ENCODE measurements at regions not wholly inside any gene's neighbourhood (a gene's known extent, or its start where the extent isn't known, plus 50 kb on each side); places are given as distances from the start of the nearest gene placed in this dataset.

- intact Hi-C loops (cut with micrococcal nuclease), result no loop called here
- CTCF ChIA-PET (ENCODE audit: partially characterized antibody), result no interaction called here
- DNase-seq, result no peak
- no peak overlapping the region for H3K4me3 Mint-ChIP-seq
- H3K36me3 Mint-ChIP-seq, result no peaks in the 10 kb centered on the region
- Histone ChIP-seq H3K36me3 (ENCODE audit: insufficient read depth, low read length) (no peaks in the 10 kb centered on the region), H3K4me1 (ENCODE audit: insufficient read depth, low read length) (no peaks in the 10 kb centered on the region), H3K27me3 (ENCODE audit: insufficient read depth, low read length) (no peaks in the 10 kb centered on the region), H3K4me3 (ENCODE audit: low read length in 2 of 2) (no peak overlapping the region), H3K27ac (ENCODE audit: low read depth, low read length) (no peak overlapping the region), H3K9me3 (ENCODE audit: control insufficient read depth in 1 of 2, low read length in 2 of 2) (no peaks in the 10 kb centered on the region)
- H3K9me3 Mint-ChIP-seq, result peaks cover 0 to 4% (median 1%) of the 10 kb centered on the region in 8 donors
- H3K27ac Mint-ChIP-seq, result no peak overlapping the region
- POLR2A ChIA-PET (ENCODE audit: partially characterized antibody), result no interaction called here
- H3K4me1 Mint-ChIP-seq, result no peaks in the 10 kb centered on the region
- peaks cover 0 to 2% of the 10 kb centered on the region in 2 donors for H3K27me3 Mint-ChIP-seq
Observed at GRCh38 chr18:52216666-52217065, 123.3 kb upstream of the DCC start.

- ChIA-PET POLR2A (ENCODE audit: partially characterized antibody) (no interaction called here), CTCF (ENCODE audit: partially characterized antibody) (no interaction called here)
- Mint-ChIP-seq H3K36me3 (no peaks in the 10 kb centered on the region), H3K4me3 (no peak overlapping the region), H3K27ac (no peak overlapping the region), H3K4me1 (no peaks in the 10 kb centered on the region), H3K9me3 (peaks cover 0 to 4% (median 1%) of the 10 kb centered on the region in 8 donors), H3K27me3 (peaks cover 0 to 2% of the 10 kb centered on the region in 2 donors)
- Histone ChIP-seq H3K36me3 (ENCODE audit: insufficient read depth, low read length) (no peaks in the 10 kb centered on the region), H3K4me1 (ENCODE audit: insufficient read depth, low read length) (no peaks in the 10 kb centered on the region), H3K27ac (ENCODE audit: low read depth, low read length) (no peak overlapping the region), H3K27me3 (ENCODE audit: insufficient read depth, low read length) (no peaks in the 10 kb centered on the region), H3K4me3 (ENCODE audit: low read length in 2 of 2) (no peak overlapping the region), H3K9me3 (ENCODE audit: control insufficient read depth in 1 of 2, low read length in 2 of 2) (no peaks in the 10 kb centered on the region)
- DNase-seq, result no peak
- intact Hi-C loops (cut with micrococcal nuclease), result no loop called here
Observed at GRCh38 chr18:52219102-52219501, 120.9 kb upstream of the DCC start.

- intact Hi-C loops (cut with micrococcal nuclease), result no loop called here
- Mint-ChIP-seq H3K9me3 (peaks cover 0 to 4% (median 1%) of the 10 kb centered on the region in 8 donors), H3K27me3 (peaks cover 0 to 2% of the 10 kb centered on the region in 2 donors), H3K36me3 (no peaks in the 10 kb centered on the region), H3K4me1 (no peaks in the 10 kb centered on the region), H3K27ac (no peak overlapping the region), H3K4me3 (no peak overlapping the region)
- no peaks in the 10 kb centered on the region for H3K4me1 ChIP-seq (ENCODE audit: insufficient read depth, low read length)
- H3K27ac ChIP-seq (ENCODE audit: low read depth, low read length), result no peak overlapping the region
- no peak for DNase-seq
- ChIA-PET CTCF (ENCODE audit: partially characterized antibody) (no interaction called here), POLR2A (ENCODE audit: partially characterized antibody) (no interaction called here)
- H3K27me3 ChIP-seq (ENCODE audit: insufficient read depth, low read length), result no peaks in the 10 kb centered on the region
- H3K36me3 ChIP-seq (ENCODE audit: insufficient read depth, low read length), result no peaks in the 10 kb centered on the region
- H3K4me3 ChIP-seq (ENCODE audit: low read length in 2 of 2), result no peak overlapping the region
- H3K9me3 ChIP-seq (ENCODE audit: control insufficient read depth in 1 of 2, low read length in 2 of 2), result no peaks in the 10 kb centered on the region
Observed at GRCh38 chr18:52220062-52220591, 119.9 kb upstream of the DCC start.

- CTCF ChIA-PET (ENCODE audit: partially characterized antibody), result no interaction called here
- DNase-seq, result no peak
- no peak overlapping the region for H3K27ac ChIP-seq (ENCODE audit: low read depth, low read length)
- intact Hi-C loops (cut with micrococcal nuclease), result no loop called here
- Mint-ChIP-seq H3K27ac (no peak overlapping the region), H3K36me3 (no peaks in the 10 kb centered on the region), H3K4me3 (no peak overlapping the region), H3K4me1 (no peaks in the 10 kb centered on the region), H3K9me3 (peaks cover 0 to 4% (median 2%) of the 10 kb centered on the region in 8 donors), H3K27me3 (peaks cover 0 to 2% of the 10 kb centered on the region in 2 donors)
- no peaks in the 10 kb centered on the region for H3K27me3 ChIP-seq (ENCODE audit: insufficient read depth, low read length)
- no peak overlapping the region for H3K4me3 ChIP-seq (ENCODE audit: low read length in 2 of 2)
- H3K4me1 ChIP-seq (ENCODE audit: insufficient read depth, low read length), result no peaks in the 10 kb centered on the region
- POLR2A ChIA-PET (ENCODE audit: partially characterized antibody), result no interaction called here
- H3K36me3 ChIP-seq (ENCODE audit: insufficient read depth, low read length), result no peaks in the 10 kb centered on the region
- H3K9me3 ChIP-seq (ENCODE audit: control insufficient read depth in 1 of 2, low read length in 2 of 2), result no peaks in the 10 kb centered on the region
Observed at GRCh38 chr18:52222211-52222610, 117.8 kb upstream of the DCC start.

- Mint-ChIP-seq H3K4me1 (no peaks in the 10 kb centered on the region), H3K27ac (no peak overlapping the region), H3K27me3 (peaks cover 0 to 2% of the 10 kb centered on the region in 2 donors), H3K9me3 (peaks cover 0 to 6% (median 0%) of the 10 kb centered on the region in 8 donors), H3K4me3 (no peak overlapping the region), H3K36me3 (no peaks in the 10 kb centered on the region)
- Histone ChIP-seq H3K4me1 (ENCODE audit: insufficient read depth, low read length) (no peaks in the 10 kb centered on the region), H3K9me3 (ENCODE audit: control insufficient read depth in 1 of 2, low read length in 2 of 2) (no peaks in the 10 kb centered on the region), H3K36me3 (ENCODE audit: insufficient read depth, low read length) (no peaks in the 10 kb centered on the region), H3K27ac (ENCODE audit: low read depth, low read length) (no peak overlapping the region), H3K27me3 (ENCODE audit: insufficient read depth, low read length) (no peaks in the 10 kb centered on the region), H3K4me3 (ENCODE audit: low read length in 2 of 2) (no peak overlapping the region)
- intact Hi-C loops (cut with micrococcal nuclease), result no loop called here
- ChIA-PET POLR2A (ENCODE audit: partially characterized antibody) (no interaction called here), CTCF (ENCODE audit: partially characterized antibody) (no interaction called here)
- DNase-seq, result no peak
Observed at GRCh38 chr18:52227536-52227935, 112.5 kb upstream of the DCC start.

- CTCF ChIA-PET (ENCODE audit: partially characterized antibody), result no interaction called here
- no peak overlapping the region for H3K4me3 ChIP-seq (ENCODE audit: low read length in 2 of 2)
- H3K4me3 Mint-ChIP-seq, result no peak overlapping the region
- H3K27ac Mint-ChIP-seq, result no peak overlapping the region
- no peak overlapping the region for H3K27ac ChIP-seq (ENCODE audit: low read depth, low read length)
- POLR2A ChIA-PET (ENCODE audit: partially characterized antibody), result no interaction called here
- intact Hi-C loops (cut with micrococcal nuclease), result no loop called here
- no peak for DNase-seq
- H3K4me1 Mint-ChIP-seq, result no peaks in the 10 kb centered on the region
- no peaks in the 10 kb centered on the region for H3K9me3 ChIP-seq (ENCODE audit: control insufficient read depth in 1 of 2, low read length in 2 of 2)
- no peaks in the 10 kb centered on the region for H3K27me3 ChIP-seq (ENCODE audit: insufficient read depth, low read length)
- peaks cover 0 to 6% (median 0%) of the 10 kb centered on the region in 8 donors for H3K9me3 Mint-ChIP-seq
- peaks cover 0 to 2% of the 10 kb centered on the region in 2 donors for H3K27me3 Mint-ChIP-seq
- no peaks in the 10 kb centered on the region for H3K4me1 ChIP-seq (ENCODE audit: insufficient read depth, low read length)
- no peaks in the 10 kb centered on the region for H3K36me3 ChIP-seq (ENCODE audit: insufficient read depth, low read length)
- no peaks in the 10 kb centered on the region for H3K36me3 Mint-ChIP-seq
Observed at GRCh38 chr18:52228166-52228565, 111.8 kb upstream of the DCC start.

GRCh38 chr18:52236131-52236530 lies 103.9 kb upstream of the DCC start:
- ChIA-PET POLR2A (ENCODE audit: partially characterized antibody) (no interaction called here), CTCF (ENCODE audit: partially characterized antibody) (no interaction called here)
- peaks cover 0 to 10% (median 4%) of the 10 kb centered on the region in 8 donors for H3K9me3 Mint-ChIP-seq

GRCh38 chr18:52237551-52237950 lies 102.4 kb upstream of the DCC start:
- H3K27me3 ChIP-seq (ENCODE audit: insufficient read depth, low read length), result no peaks in the 10 kb centered on the region
- no peak overlapping the region for H3K4me3 Mint-ChIP-seq
- no peaks in the 10 kb centered on the region for H3K4me1 ChIP-seq (ENCODE audit: insufficient read depth, low read length)
- no peak overlapping the region for H3K27ac Mint-ChIP-seq
- no peaks in the 10 kb centered on the region for H3K9me3 ChIP-seq (ENCODE audit: control insufficient read depth in 1 of 2, low read length in 2 of 2)
- ChIA-PET CTCF (ENCODE audit: partially characterized antibody) (no interaction called here), POLR2A (ENCODE audit: partially characterized antibody) (no interaction called here)
- peaks cover 0 to 11% (median 3%) of the 10 kb centered on the region in 8 donors for H3K9me3 Mint-ChIP-seq
- no peaks in the 10 kb centered on the region for H3K27me3 Mint-ChIP-seq
- H3K4me3 ChIP-seq (ENCODE audit: low read length in 2 of 2), result no peak overlapping the region
- no peaks in the 10 kb centered on the region for H3K4me1 Mint-ChIP-seq
- intact Hi-C loops (cut with micrococcal nuclease), result no loop called here
- H3K36me3 Mint-ChIP-seq, result no peaks in the 10 kb centered on the region
- no peak overlapping the region for H3K27ac ChIP-seq (ENCODE audit: low read depth, low read length)
- no peak for DNase-seq
- H3K36me3 ChIP-seq (ENCODE audit: insufficient read depth, low read length), result no peaks in the 10 kb centered on the region

More at GRCh38 chr18:52236131-52236530, 103.9 kb upstream of the DCC start:
- Mint-ChIP-seq H3K27me3 (no peaks in the 10 kb centered on the region), H3K36me3 (no peaks in the 10 kb centered on the region), H3K27ac (no peak overlapping the region), H3K4me3 (no peak overlapping the region), H3K4me1 (no peaks in the 10 kb centered on the region)
- no peak for DNase-seq
- Histone ChIP-seq H3K36me3 (ENCODE audit: insufficient read depth, low read length) (no peaks in the 10 kb centered on the region), H3K27ac (ENCODE audit: low read depth, low read length) (no peak overlapping the region), H3K4me1 (ENCODE audit: insufficient read depth, low read length) (no peaks in the 10 kb centered on the region), H3K27me3 (ENCODE audit: insufficient read depth, low read length) (no peaks in the 10 kb centered on the region), H3K9me3 (ENCODE audit: control insufficient read depth in 1 of 2, low read length in 2 of 2) (no peaks in the 10 kb centered on the region), H3K4me3 (ENCODE audit: low read length in 2 of 2) (no peak overlapping the region)
- intact Hi-C loops (cut with micrococcal nuclease), result no loop called here
